ENCODE measurements at regions not wholly inside any gene's neighbourhood (a gene's known extent, or its start where the extent isn't known, plus 50 kb on each side); places are given as distances from the start of the nearest gene placed in this dataset.

DNA sequence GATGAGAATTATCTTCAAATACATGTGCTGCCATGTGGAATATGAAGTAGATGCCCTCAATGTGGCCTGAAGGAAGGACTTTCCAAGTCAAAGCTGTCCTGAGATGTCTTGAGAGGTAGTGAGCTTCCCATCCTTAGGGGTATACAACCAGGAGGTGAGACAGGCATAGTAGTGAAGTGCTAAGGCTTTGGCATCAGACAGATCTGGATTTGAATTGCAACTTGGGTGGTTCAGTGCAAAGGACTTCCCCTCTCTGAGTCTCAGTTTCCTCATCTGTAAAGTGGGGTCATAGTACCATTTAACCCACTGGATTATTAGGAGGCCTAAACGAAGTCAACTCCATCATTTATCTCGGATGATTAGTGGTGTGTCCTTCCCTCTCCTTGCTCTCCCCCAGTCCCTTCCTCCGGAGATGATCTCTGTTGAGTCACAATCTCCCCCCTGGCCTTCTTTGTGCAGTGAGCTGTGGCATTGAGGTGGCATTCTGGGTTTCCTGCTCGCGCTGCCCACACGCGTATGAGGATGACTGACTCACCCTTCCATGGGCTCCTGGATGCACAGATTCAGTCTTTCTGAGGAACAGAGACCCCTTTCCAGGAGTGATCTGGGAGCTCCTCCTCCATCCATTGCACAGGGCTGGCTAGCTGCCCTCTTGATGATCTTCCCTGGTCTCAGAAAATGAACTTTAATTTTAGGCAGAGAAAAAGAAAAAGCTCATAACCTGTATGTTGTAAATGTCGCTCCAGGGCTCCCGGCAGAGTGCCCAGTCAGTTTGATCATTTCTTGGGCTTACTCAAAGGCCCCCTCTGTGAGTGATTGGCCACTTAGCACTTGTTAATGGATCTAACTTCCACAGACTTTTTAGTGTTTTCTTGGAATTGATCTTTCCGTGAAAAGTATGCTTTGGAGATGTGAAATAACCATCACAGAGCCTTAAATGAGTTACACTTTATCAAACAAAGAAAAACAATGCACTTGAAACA is 354.6 kb downstream of the PTPRU start:
- TF ChIP-seq ZNF274 (IDR thresholded peaks at IDR 0.05; ENCODE audit: low read depth, low read length) (no peak), YY1 (IDR thresholded peaks at IDR 0.05; ENCODE audit: insufficient read depth, insufficient read length) (no peak), SUZ12 (IDR thresholded peaks at IDR 0.05; ENCODE audit: extremely low read depth, insufficient read depth, insufficient read length) (no peak)

Data from NT2/D1 (cell line).